Left lung (tissue), 4 donors: ENCODE measurements at regions not wholly inside any gene's neighbourhood (a gene's known extent, or its start where the extent isn't known, plus 50 kb on each side); places are given as distances from the start of the nearest gene placed in this dataset.

Experiments
- ATAC-seq: fragments of 200-7000 bp; cut with Tn5 transposase; one replicate; pipeline ENCODE4 v1.9.1; 2020; ENCODE audit warnings: moderate library complexity
- DNase-seq, 4 donors: peaks; one replicate each; pipeline ENCODE4 v3.0.0-alpha.2; 2013 to 2020
- H3K27ac ChIP-seq, 2 donors: fragments of 200-600 bp; sonication (generic) in 1 of 2; one replicate each; pipeline versions ENCODE4 v1.5.0 to v1.8.0; 2020 to 2021
- H3K27me3 ChIP-seq, 2 donors: fragments of 200-600 bp; sonication (generic) in 1 of 2; one replicate each; pipeline versions ENCODE4 v1.5.0 to v1.8.0; 2020 to 2021
- H3K36me3 ChIP-seq, 2 donors: fragments of 200-600 bp; sonication (generic) in 1 of 2; one replicate each; pipeline versions ENCODE4 v1.5.0 to v1.8.0; 2020 to 2021
- H3K4me1 ChIP-seq, 2 donors: fragments of 200-600 bp; one replicate each; pipeline ENCODE4 v1.8.0; 2021
- H3K4me3 ChIP-seq, 2 donors: fragments of 200-600 bp; sonication (generic) in 1 of 2; one replicate each; pipeline versions ENCODE4 v1.5.0 to v1.8.0; 2020 to 2021; ENCODE audit warnings: mild to moderate bottlenecking in 1 of 2
- H3K9me3 ChIP-seq, 2 donors: fragments of 200-600 bp; sonication (generic) in 1 of 2; one replicate each; pipeline versions ENCODE4 v1.5.0 to v1.8.0; 2020 to 2021
- CTCF ChIP-seq, 2 donors: fragments of 200-600 bp; sonication (generic) in 1 of 2; IDR thresholded peaks; one replicate each; pipeline versions ENCODE4 v1.5.0 to v1.8.0; 2021; ENCODE audit warnings: antibody characterized with exemption in 2 of 2
- intact Hi-C, 2 donors: fragments of 100-400 bp; cut with DNase I; formaldehyde crosslinking; loops; one replicate each; pipeline versions ENCODE4 v1.11.2 to v1.14.2; 2022
- donor health status: DM: no; HTN: yes; CAD: no.
- donor health status: DM: no; HTN: no; CAD: no.

- Histone ChIP-seq H3K27me3 (no peaks in the 10 kb centered on the region), H3K4me3 (no peak overlapping the region), H3K36me3 (no peaks in the 10 kb centered on the region), H3K27ac (no peak overlapping the region), H3K4me1 (no peaks in the 10 kb centered on the region), H3K9me3 (peaks cover 0 to 5% of the 10 kb centered on the region in 2 donors)
- DNase-seq (peak in 1 of 4 donors; percentile 5), ATAC-seq (no peak)
- no peak for TF ChIP-seq CTCF (IDR thresholded peaks at IDR 0.05)
- intact Hi-C loops = no loop called here
Measured at GRCh38 chr1:81158592-81158991, 642.1 kb upstream of the ADGRL2 start.

- no peak for ATAC-seq
- peaks cover 0 to 5% of the 10 kb centered on the region in 2 donors for H3K9me3 ChIP-seq
- no peaks in the 10 kb centered on the region for H3K27me3 ChIP-seq
- no peak for DNase-seq
- TF ChIP-seq CTCF (IDR thresholded peaks at IDR 0.05) = no peak
- H3K36me3 ChIP-seq = no peaks in the 10 kb centered on the region
- intact Hi-C loops = no loop called here
- H3K27ac ChIP-seq = no peak overlapping the region
- H3K4me1 ChIP-seq = no peaks in the 10 kb centered on the region
- no peak overlapping the region for H3K4me3 ChIP-seq
Measured at GRCh38 chr1:81157686-81158085, 643.0 kb upstream of the ADGRL2 start.

DNA sequence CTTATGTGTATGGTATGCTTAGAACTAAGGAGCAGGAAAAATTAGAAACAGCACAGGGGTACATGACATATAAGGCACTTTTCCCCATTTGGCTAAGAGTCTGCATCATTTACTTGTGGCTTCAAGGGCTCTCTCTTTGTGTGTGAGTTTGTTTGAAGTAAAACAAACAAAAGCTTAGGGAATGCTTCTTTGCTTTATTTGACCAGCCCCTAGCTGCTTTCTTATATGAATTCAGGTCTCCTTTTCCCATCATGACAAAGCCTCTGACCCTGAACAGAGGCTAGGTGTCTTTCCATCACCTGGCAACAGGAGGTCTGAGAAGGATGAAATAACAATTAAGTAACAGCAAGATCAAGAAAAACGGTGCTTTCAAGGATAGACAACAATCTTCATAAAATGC lies 643.8 kb upstream of the ADGRL2 start:
- Histone ChIP-seq H3K36me3 (no peaks in the 10 kb centered on the region), H3K27ac (no peak overlapping the region), H3K27me3 (no peaks in the 10 kb centered on the region), H3K4me3 (no peak overlapping the region), H3K9me3 (peaks cover 0 to 5% of the 10 kb centered on the region in 2 donors), H3K4me1 (no peaks in the 10 kb centered on the region)
- TF ChIP-seq CTCF (IDR thresholded peaks at IDR 0.05) = no peak
- no peak for ATAC-seq
- DNase-seq = no peak
- intact Hi-C loops = no loop called here

DNA sequence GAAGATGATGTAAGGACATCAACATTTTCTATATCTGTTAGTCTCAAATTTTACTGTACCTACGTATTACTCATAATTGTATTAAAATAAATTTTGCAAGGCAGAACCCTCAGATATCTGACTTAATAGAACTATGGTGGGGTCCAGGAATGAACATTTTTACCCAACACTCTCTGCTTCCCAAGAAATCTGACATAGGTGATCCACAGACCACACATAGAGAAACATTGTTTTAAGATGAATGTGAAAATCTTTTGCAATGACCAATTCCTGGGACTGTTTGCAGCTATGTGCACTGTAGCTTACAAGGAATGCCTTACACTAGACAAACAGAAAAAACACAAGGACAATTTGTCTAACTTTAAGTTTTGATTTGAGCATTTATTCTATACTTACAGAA lies 645.6 kb upstream of the ADGRL2 start:
- Histone ChIP-seq H3K4me3 (no peak overlapping the region), H3K27me3 (no peaks in the 10 kb centered on the region), H3K36me3 (no peaks in the 10 kb centered on the region), H3K27ac (no peak overlapping the region), H3K4me1 (no peaks in the 10 kb centered on the region), H3K9me3 (no peaks in the 10 kb centered on the region)
- TF ChIP-seq CTCF (IDR thresholded peaks at IDR 0.05) = no peak
- ATAC-seq (no peak), DNase-seq (no peak)
- intact Hi-C loops = no loop called here

DNA sequence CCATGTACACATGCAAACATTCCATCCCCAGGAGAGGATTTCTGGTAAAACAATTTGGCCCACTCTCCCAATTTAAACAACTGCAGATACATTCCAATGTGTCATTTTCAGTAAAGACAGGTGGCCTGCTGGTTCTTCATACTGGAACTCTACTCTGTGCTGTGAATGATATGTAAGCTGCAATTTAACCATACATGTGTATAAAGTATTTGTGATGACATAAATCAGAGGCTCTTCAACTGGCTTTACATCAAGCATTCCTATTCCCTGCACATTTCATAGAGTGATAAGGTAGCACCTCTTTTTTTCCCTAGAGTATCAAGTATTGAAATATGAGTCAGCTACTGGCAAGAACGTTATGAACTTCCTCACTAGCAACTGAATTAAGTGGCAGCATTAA lies 649.5 kb upstream of the ADGRL2 start:
- no peak for TF ChIP-seq CTCF (IDR thresholded peaks at IDR 0.05)
- no peaks in the 10 kb centered on the region for H3K36me3 ChIP-seq
- no peaks in the 10 kb centered on the region for H3K9me3 ChIP-seq
- ATAC-seq (no peak), DNase-seq (no peak)
- intact Hi-C loops = no loop called here
- no peaks in the 10 kb centered on the region for H3K27me3 ChIP-seq
- H3K27ac ChIP-seq = no peak overlapping the region
- no peak overlapping the region for H3K4me3 ChIP-seq
- H3K4me1 ChIP-seq = no peaks in the 10 kb centered on the region
